ACC112 (cell line): ENCODE measurements at regions not wholly inside any gene's neighbourhood (a gene's known extent, or its start where the extent isn't known, plus 50 kb on each side); places are given as distances from the start of the nearest gene placed in this dataset.
"Not testable (repeated sequence)": the region's sequence is repeated elsewhere in the genome, so short reads cannot be mapped to it uniquely, and the experiment has no call there.

Source experiments
- H2AFZ ChIP-seq: fragments of 200-600 bp; sonication (generic); one replicate; pipeline ENCODE4 v1.6.0; 2017; ENCODE audit warnings: antibody characterized with exemption, low read length; ENCODE audit not compliant: unreplicated experiment
- H3K27ac ChIP-seq: fragments of 200-600 bp; sonication (generic); 2 replicates; pipeline ENCODE4 v1.5.1; 2014; ENCODE audit warnings: low read depth, mild to moderate bottlenecking, antibody characterized with exemption, low read length, moderate library complexity
- H3K27me3 ChIP-seq: fragments of 200-600 bp; sonication (generic); 2 replicates; pipeline ENCODE4 v1.6.1; 2014; ENCODE audit warnings: mild to moderate bottlenecking, antibody characterized with exemption, low read length, moderate library complexity, mixed read lengths; ENCODE audit not compliant: insufficient read depth
- H3K36me3 ChIP-seq: fragments of 200-600 bp; sonication (generic); 2 replicates; pipeline ENCODE4 v1.6.1; 2016; ENCODE audit warnings: mild to moderate bottlenecking, antibody characterized with exemption, low read length, moderate library complexity, mixed read lengths; ENCODE audit not compliant: insufficient read depth
- H3K4me1 ChIP-seq: fragments of 200-600 bp; sonication (generic); one replicate; pipeline ENCODE4 v1.6.1; 2016; ENCODE audit warnings: low read length, mixed read lengths; ENCODE audit not compliant: insufficient read depth, unreplicated experiment, control insufficient read depth
- H3K4me3 ChIP-seq: fragments of 200-600 bp; sonication (generic); 2 replicates; pipeline ENCODE4 v1.5.1; 2014; ENCODE audit warnings: mild to moderate bottlenecking, low read depth, low read length
- H3K79me2 ChIP-seq: fragments of 200-600 bp; sonication (generic); one replicate; pipeline ENCODE4 v1.6.0; 2016; ENCODE audit warnings: low read length; ENCODE audit not compliant: control insufficient read depth, unreplicated experiment, insufficient read depth

- H3K27me3 ChIP-seq, H2AFZ ChIP-seq, H3K79me2 ChIP-seq, H3K27ac ChIP-seq, H3K36me3 ChIP-seq, H3K4me3 ChIP-seq: not testable (repeated sequence)
- peaks cover 12% of the 10 kb centered on the region for H3K4me1 ChIP-seq
These were observed 114.7 kb downstream of the RPLP1 start for GRCh38 chr15:69567238-69567760.

GRCh38 chr15:69568173-69569009, 115.8 kb downstream of the RPLP1 start:
- no peaks in the 10 kb centered on the region for H3K79me2 ChIP-seq
- no peak overlapping the region for H2AFZ ChIP-seq
- H3K27ac ChIP-seq, result 0 out of 2 replicates have a peak overlapping the region, but pooled peaks have one; percentile 13
- H3K36me3 ChIP-seq, result no peaks in the 10 kb centered on the region
- peaks cover 12% of the 10 kb centered on the region for H3K4me1 ChIP-seq
- peaks cover 6% of the 10 kb centered on the region; the same call in 1 of the 2 replicates for H3K27me3 ChIP-seq
- H3K4me3 ChIP-seq, result peak overlapping the region; percentile 29; the same call in 1 of the 2 replicates

- peaks cover 6% of the 10 kb centered on the region; the same call in 1 of the 2 replicates for H3K27me3 ChIP-seq
- no peaks in the 10 kb centered on the region for H3K36me3 ChIP-seq
- no peaks in the 10 kb centered on the region for H3K79me2 ChIP-seq
- H3K4me3 ChIP-seq, result no peak overlapping the region
- no peak overlapping the region for H3K27ac ChIP-seq
- peaks cover 12% of the 10 kb centered on the region for H3K4me1 ChIP-seq
- no peak overlapping the region for H2AFZ ChIP-seq
These were observed 117.8 kb downstream of the RPLP1 start for GRCh38 chr15:69570454-69570853.

- peaks cover 6% of the 10 kb centered on the region; the same call in 1 of the 2 replicates for H3K27me3 ChIP-seq
- H3K4me1 ChIP-seq, result peaks cover 12% of the 10 kb centered on the region
- H3K79me2 ChIP-seq, result no peaks in the 10 kb centered on the region
These were observed 118.4 kb downstream of the RPLP1 start for GRCh38 chr15:69570997-69571396.

GRCh38 chr15:69573278-69573677, 120.7 kb downstream of the RPLP1 start:
- H3K4me1 ChIP-seq, H3K4me3 ChIP-seq, H3K79me2 ChIP-seq, H2AFZ ChIP-seq, H3K27ac ChIP-seq, H3K36me3 ChIP-seq: not testable (repeated sequence)
- peaks cover 14% of the 10 kb centered on the region for H3K27me3 ChIP-seq

More at GRCh38 chr15:69570997-69571396, 118.4 kb downstream of the RPLP1 start:
- H3K4me3 ChIP-seq, result no peak overlapping the region
- H3K27ac ChIP-seq, result no peak overlapping the region
- no peak overlapping the region for H2AFZ ChIP-seq
- no peaks in the 10 kb centered on the region for H3K36me3 ChIP-seq

GRCh38 chr15:69573815-69574475, 121.3 kb downstream of the RPLP1 start:
- Histone ChIP-seq H3K27ac (no peak overlapping the region), H2AFZ (no peak overlapping the region), H3K79me2 (no peaks in the 10 kb centered on the region), H3K4me1 (peaks cover 2% of the 10 kb centered on the region), H3K36me3 (no peaks in the 10 kb centered on the region), H3K27me3 (peaks cover 15% of the 10 kb centered on the region), H3K4me3 (no peak overlapping the region)

- Histone ChIP-seq H3K4me1 (no peaks in the 10 kb centered on the region), H2AFZ (no peak overlapping the region), H3K36me3 (no peaks in the 10 kb centered on the region), H3K4me3 (no peak overlapping the region), H3K79me2 (no peaks in the 10 kb centered on the region), H3K27me3 (peaks cover 21% of the 10 kb centered on the region), H3K27ac (no peak overlapping the region)
These were observed 121.9 kb downstream of the RPLP1 start for GRCh38 chr15:69574506-69574905.

GRCh38 chr15:69575387-69575786, 122.8 kb downstream of the RPLP1 start:
- Histone ChIP-seq H3K27ac (no peak overlapping the region), H3K4me1 (no peaks in the 10 kb centered on the region), H3K36me3 (no peaks in the 10 kb centered on the region), H3K79me2 (no peaks in the 10 kb centered on the region), H3K27me3 (peaks cover 29% of the 10 kb centered on the region), H3K4me3 (no peak overlapping the region), H2AFZ (no peak overlapping the region)

- no peaks in the 10 kb centered on the region for H3K36me3 ChIP-seq
- no peak overlapping the region for H2AFZ ChIP-seq
- no peaks in the 10 kb centered on the region for H3K79me2 ChIP-seq
- no peak overlapping the region for H3K27ac ChIP-seq
- no peaks in the 10 kb centered on the region for H3K4me1 ChIP-seq
- peaks cover 36% of the 10 kb centered on the region for H3K27me3 ChIP-seq
- H3K4me3 ChIP-seq, result no peak overlapping the region
These were observed 123.5 kb downstream of the RPLP1 start for GRCh38 chr15:69576035-69576526.

- H3K79me2 ChIP-seq, result no peaks in the 10 kb centered on the region
- H3K36me3 ChIP-seq, result no peaks in the 10 kb centered on the region
- H2AFZ ChIP-seq, result no peak overlapping the region
- H3K27me3 ChIP-seq, result peaks cover 45% of the 10 kb centered on the region
- no peaks in the 10 kb centered on the region for H3K4me1 ChIP-seq
- H3K4me3 ChIP-seq, result no peak overlapping the region
- H3K27ac ChIP-seq, result no peak overlapping the region
These were observed 124.3 kb downstream of the RPLP1 start for GRCh38 chr15:69576948-69577351.
